Spleen (tissue), 11 donors: ENCODE measurements at regions not wholly inside any gene's neighbourhood (a gene's known extent, or its start where the extent isn't known, plus 50 kb on each side); places are given as distances from the start of the nearest gene placed in this dataset.

ENCODE experiments used
- DNase-seq: peaks from one replicate; pipeline ENCODE4 v3.0.0-alpha.2; 2020
- H3K27ac ChIP-seq, 8 donors: fragments of 200-600 bp; sonication (generic) in 7 of 8; 1 replicate in 4 of 8; 2 replicates in 4 of 8; pipeline versions ENCODE4 v1.5.0 to v1.8.0; 2016 to 2021; ENCODE audit warnings: inconsistent platforms in 4 of 8, mild to moderate bottlenecking in 4 of 8, moderate library complexity in 1 of 8
- H3K27me3 ChIP-seq, 7 donors: fragments of 200-600 bp; sonication (generic) in 6 of 7; replicated peaks in 1 of 7; 1 replicate in 4 of 7; 2 replicates in 3 of 7; pipeline versions ENCODE4 v1.5.0 to v1.8.0; 2016 to 2021; ENCODE audit warnings: inconsistent platforms in 3 of 7, mild to moderate bottlenecking in 1 of 7
- H3K36me3 ChIP-seq, 6 donors: fragments of 200-600 bp; sonication (generic) in 5 of 6; 1 replicate in 4 of 6; 2 replicates in 2 of 6; pipeline versions ENCODE4 v1.5.0 to v1.8.0; 2016 to 2021; ENCODE audit warnings: inconsistent platforms in 2 of 6
- H3K4me1 ChIP-seq, 6 donors: fragments of 200-600 bp; sonication (generic) in 5 of 6; 1 replicate in 3 of 6; 2 replicates in 3 of 6; pipeline versions ENCODE4 v1.5.0 to v1.8.0; 2016 to 2021; ENCODE audit warnings: inconsistent platforms in 3 of 6
- H3K4me3 ChIP-seq, 8 donors: fragments of 200-600 bp; sonication (generic) in 7 of 8; 1 replicate in 4 of 8; 2 replicates in 4 of 8; pipeline versions ENCODE4 v1.5.0 to v1.8.0; 2016 to 2021; ENCODE audit warnings: inconsistent platforms in 4 of 8, mild to moderate bottlenecking in 4 of 8, moderate library complexity in 2 of 8
- H3K9me3 ChIP-seq, 8 donors: fragments of 200-600 bp; sonication (generic) in 7 of 8; 1 replicate in 4 of 8; 2 replicates in 4 of 8; pipeline versions ENCODE4 v1.5.0 to v1.8.0; 2016 to 2021; ENCODE audit warnings: inconsistent platforms in 4 of 8
- POLR2A ChIP-seq, 3 donors: fragments of 450-650 bp; IDR thresholded peaks; one replicate each; pipeline ENCODE4 v1.5.1; 2017; ENCODE audit warnings: antibody characterized with exemption in 3 of 3, mild to moderate bottlenecking in 1 of 3
- POLR2AphosphoS5 ChIP-seq, 3 donors: sonication (generic); formaldehyde crosslinking; IDR thresholded peaks; one replicate each; pipeline ENCODE4 v1.5.1; 2017; ENCODE audit warnings: antibody characterized with exemption in 3 of 3
- WGBS, 5 donors: extraction: QIAGEN DNeasy Blood & Tissue Kit in 3 of 5; methylation state at CpG; one replicate each; pipeline versions ENCODE4 v1.1.5 to v1.1.7; 2013 to 2018; 5-methylcytosine and 5-hydroxymethylcytosine counted together
- intact Hi-C: fragments of 100-400 bp; cut with DNase I; formaldehyde crosslinking; loops from one replicate; pipeline ENCODE4 v1.15.0; 2023; ENCODE audit warnings: low total_unique reads
- TF ChIP-seq, protein P1 (sequence below), 11 experiments: fragments of 200-600 bp in 7 of 11; fragments of 450-650 bp in 4 of 11; sonication (generic) in 4 of 11; IDR thresholded peaks in 8 of 11; conservative IDR thresholded peaks in 3 of 11; 1 replicate in 7 of 11; 2 replicates in 4 of 11; pipeline versions ENCODE4 v1.4.0 to v1.8.0; 2016 to 2021; ENCODE audit warnings: antibody characterized with exemption in 11 of 11, inconsistent platforms in 4 of 11, mild to moderate bottlenecking in 1 of 11
- donor health status: healthy with polysubstance abuse.
- donor health status: DM: no; HTN: no; CAD: no; lungs with moderate emphysema.
- donor health status: DM: no; HTN: no; CAD: no.
- donor health status: Bipolar disorder and iron deficiency.
- donor health status: healthy.
- donor health status: DM: no; HTN: no; CAD: no.
- donor health status: DM: yes; HTN: yes; CAD: no.

GRCh38 chr10:10813656-10814055 lies 204.0 kb upstream of the CELF2 start:
- WGBS, 5 donors, result 82 to 86% (median 84%) methylated on average over 2 of the region's 2 CpGs
- TF ChIP-seq POLR2AphosphoS5 (IDR thresholded peaks at IDR 0.05) (no peak), POLR2A (IDR thresholded peaks at IDR 0.05) (no peak)
- TF ChIP-seq, protein P1, sequence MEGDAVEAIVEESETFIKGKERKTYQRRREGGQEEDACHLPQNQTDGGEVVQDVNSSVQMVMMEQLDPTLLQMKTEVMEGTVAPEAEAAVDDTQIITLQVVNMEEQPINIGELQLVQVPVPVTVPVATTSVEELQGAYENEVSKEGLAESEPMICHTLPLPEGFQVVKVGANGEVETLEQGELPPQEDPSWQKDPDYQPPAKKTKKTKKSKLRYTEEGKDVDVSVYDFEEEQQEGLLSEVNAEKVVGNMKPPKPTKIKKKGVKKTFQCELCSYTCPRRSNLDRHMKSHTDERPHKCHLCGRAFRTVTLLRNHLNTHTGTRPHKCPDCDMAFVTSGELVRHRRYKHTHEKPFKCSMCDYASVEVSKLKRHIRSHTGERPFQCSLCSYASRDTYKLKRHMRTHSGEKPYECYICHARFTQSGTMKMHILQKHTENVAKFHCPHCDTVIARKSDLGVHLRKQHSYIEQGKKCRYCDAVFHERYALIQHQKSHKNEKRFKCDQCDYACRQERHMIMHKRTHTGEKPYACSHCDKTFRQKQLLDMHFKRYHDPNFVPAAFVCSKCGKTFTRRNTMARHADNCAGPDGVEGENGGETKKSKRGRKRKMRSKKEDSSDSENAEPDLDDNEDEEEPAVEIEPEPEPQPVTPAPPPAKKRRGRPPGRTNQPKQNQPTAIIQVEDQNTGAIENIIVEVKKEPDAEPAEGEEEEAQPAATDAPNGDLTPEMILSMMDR (IDR thresholded peaks at IDR 0.05 in 8 of 11, conservative IDR thresholded peaks at IDR 0.05 in 3 of 11), result no peak
- Histone ChIP-seq H3K4me1 (no peaks in the 10 kb centered on the region), H3K9me3 (peaks cover 0 to 4% (median 0%) of the 10 kb centered on the region in 8 donors), H3K27ac (no peak overlapping the region), H3K4me3 (no peak overlapping the region), H3K27me3 (no peaks in the 10 kb centered on the region), H3K36me3 (no peaks in the 10 kb centered on the region)
- intact Hi-C loops, result no loop called here
- no peak for DNase-seq

DNA sequence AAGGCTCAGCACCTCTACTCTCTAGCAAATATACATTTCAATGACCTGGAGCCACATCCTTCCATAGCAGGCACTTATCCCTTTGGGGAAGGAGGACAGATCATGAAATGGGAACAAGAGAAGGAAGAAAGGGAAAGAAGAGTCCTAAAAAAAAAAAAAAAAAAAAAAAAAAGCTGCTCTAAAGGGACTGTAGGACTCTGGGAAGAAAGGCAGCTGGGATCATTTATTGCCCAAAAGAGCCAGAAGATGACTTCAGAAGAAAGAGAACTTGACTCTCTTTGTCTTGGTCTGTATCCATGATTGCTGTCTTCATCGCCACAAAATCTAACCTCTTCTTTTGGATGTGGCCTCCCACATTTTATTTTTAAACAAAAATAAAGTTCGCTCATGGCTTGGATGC lies 203.6 kb upstream of the CELF2 start:
- H3K4me3 ChIP-seq, result no peak overlapping the region
- intact Hi-C loops, result no loop called here
- no peaks in the 10 kb centered on the region for H3K36me3 ChIP-seq
- H3K27me3 ChIP-seq, result no peaks in the 10 kb centered on the region
- TF ChIP-seq POLR2A (IDR thresholded peaks at IDR 0.05) (no peak), POLR2AphosphoS5 (IDR thresholded peaks at IDR 0.05) (no peak)
- TF ChIP-seq, protein P1 (IDR thresholded peaks at IDR 0.05 in 8 of 11, conservative IDR thresholded peaks at IDR 0.05 in 3 of 11), result no peak
- 88 to 96% (median 94%) methylated on average over 2 of the region's 2 CpGs for WGBS, 5 donors
- peaks cover 0 to 4% (median 0%) of the 10 kb centered on the region in 8 donors for H3K9me3 ChIP-seq
- no peak for DNase-seq
- no peaks in the 10 kb centered on the region for H3K4me1 ChIP-seq
- no peak overlapping the region for H3K27ac ChIP-seq

GRCh38 chr10:10816447-10816846 lies 201.2 kb upstream of the CELF2 start:
- Histone ChIP-seq H3K36me3 (no peaks in the 10 kb centered on the region), H3K9me3 (peaks cover 0 to 4% (median 0%) of the 10 kb centered on the region in 8 donors), H3K4me3 (no peak overlapping the region), H3K4me1 (no peaks in the 10 kb centered on the region), H3K27me3 (no peaks in the 10 kb centered on the region), H3K27ac (no peak overlapping the region)
- intact Hi-C loops, result no loop called here
- 78 to 94% (median 89%) methylated on average over 2 of the region's 2 CpGs for WGBS, 5 donors
- TF ChIP-seq, protein P1 (IDR thresholded peaks at IDR 0.05 in 8 of 11, conservative IDR thresholded peaks at IDR 0.05 in 3 of 11), result no peak
- TF ChIP-seq POLR2AphosphoS5 (IDR thresholded peaks at IDR 0.05), result no peak
- no peak for TF ChIP-seq POLR2A (IDR thresholded peaks at IDR 0.05)
- no peak for DNase-seq

DNA sequence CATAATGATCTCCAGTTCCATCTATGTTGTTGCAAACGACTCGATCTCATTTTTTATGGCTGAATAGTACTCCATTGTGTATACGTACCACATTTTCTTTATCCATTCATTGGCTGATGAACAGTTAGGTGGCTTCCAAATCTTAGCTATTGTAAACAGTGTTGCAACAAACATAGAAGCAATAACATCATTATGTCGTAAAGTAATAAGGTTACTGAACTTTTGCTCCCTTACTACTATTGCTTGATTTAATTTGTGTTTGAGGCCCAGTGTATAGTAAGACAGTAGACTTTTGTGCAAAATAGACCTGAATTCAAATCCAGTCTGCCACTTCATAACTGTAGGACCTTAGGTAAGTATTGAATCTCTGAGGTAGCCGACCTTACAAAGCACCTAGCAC lies 200.1 kb upstream of the CELF2 start:
- TF ChIP-seq POLR2A (IDR thresholded peaks at IDR 0.05) (no peak), POLR2AphosphoS5 (IDR thresholded peaks at IDR 0.05) (no peak)
- TF ChIP-seq, protein P1 (IDR thresholded peaks at IDR 0.05 in 8 of 11, conservative IDR thresholded peaks at IDR 0.05 in 3 of 11), result no peak
- no peak overlapping the region for H3K4me3 ChIP-seq
- H3K27me3 ChIP-seq, result no peaks in the 10 kb centered on the region
- 73 to 95% (median 83%) methylated on average over 5 of the region's 5 CpGs for WGBS, 5 donors
- no peaks in the 10 kb centered on the region for H3K36me3 ChIP-seq
- H3K27ac ChIP-seq, result no peak overlapping the region
- intact Hi-C loops, result no loop called here
- DNase-seq, result no peak
- H3K9me3 ChIP-seq, result peaks cover 0 to 4% (median 0%) of the 10 kb centered on the region in 8 donors
- peaks cover 0 to 6% (median 0%) of the 10 kb centered on the region in 6 donors for H3K4me1 ChIP-seq
